ENCODE measurements at regions not wholly inside any gene's neighbourhood (a gene's known extent, or its start where the extent isn't known, plus 50 kb on each side); places are given as distances from the start of the nearest gene placed in this dataset.

- TF ChIP-seq CTCF (IDR thresholded peaks at IDR 0.05) (no peak), ZFX (IDR thresholded peaks at IDR 0.05; ENCODE audit: borderline replicate concordance) (no peak)
Measured at GRCh38 chr20:41989935-41990635, 371.9 kb upstream of the CHD6 start.

All from 22Rv1 (cell line).